ENCODE measurements at regions not wholly inside any gene's neighbourhood (a gene's known extent, or its start where the extent isn't known, plus 50 kb on each side); places are given as distances from the start of the nearest gene placed in this dataset.

- H3K27me3 ChIP-seq (replicated peaks) = no peaks in the 10 kb centered on the region
- H3K4me3 ChIP-seq (ENCODE audit: low read depth, low read length) = no peak overlapping the region
- no peak for TF ChIP-seq CTCF (IDR thresholded peaks at IDR 0.05; ENCODE audit: low read depth, low read length, missing control alignments)
- no peak overlapping the region for H3K27ac ChIP-seq
- in situ Hi-C loops (cut with HindIII; ENCODE audit: low pct_ligation_motif_present, low sequenced_read_pairs) = no loop called here
- no peak for DNase-seq
- no peaks in the 10 kb centered on the region for H3K36me3 ChIP-seq (replicated peaks)
Observed at GRCh38 chr5:124280079-124280478, 466.4 kb downstream of the ZNF608 start.

DNA sequence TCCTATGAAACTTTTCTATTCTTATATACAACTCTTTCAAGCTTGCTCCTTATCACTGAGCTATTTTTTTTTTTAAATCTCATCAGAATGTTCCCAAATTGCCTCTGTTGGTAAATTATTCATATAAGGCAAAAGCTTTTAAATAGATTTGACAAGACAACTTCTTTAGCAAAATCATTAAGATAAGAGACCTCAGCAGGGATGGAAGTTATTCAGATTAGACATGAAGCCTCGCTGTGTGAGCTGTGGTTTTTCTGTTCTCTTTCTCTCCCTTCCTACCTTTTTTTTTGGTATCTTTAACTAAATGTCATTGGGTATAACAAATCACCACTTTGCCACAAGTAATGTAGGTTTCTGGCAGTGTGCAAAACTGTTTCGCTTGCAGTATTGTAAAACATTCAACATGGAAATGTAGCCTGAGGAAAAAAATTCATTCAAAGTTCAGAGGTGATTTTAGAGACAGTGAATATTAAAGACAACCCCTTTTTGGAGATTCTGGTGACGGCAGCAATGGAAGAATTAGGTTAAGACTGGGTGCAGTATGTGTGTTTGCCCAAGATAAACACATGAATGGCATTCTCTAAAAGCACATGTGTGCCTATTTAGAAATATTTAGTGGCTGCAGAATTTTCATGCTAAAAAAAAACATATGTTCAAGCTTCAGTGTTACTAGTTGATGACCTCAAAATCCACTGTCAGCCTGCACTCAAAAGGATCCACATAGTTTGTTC is 467.1 kb downstream of the ZNF608 start:
- H3K36me3 ChIP-seq (replicated peaks) = no peaks in the 10 kb centered on the region
- no peak overlapping the region for H3K4me3 ChIP-seq (ENCODE audit: low read depth, low read length)
- no peaks in the 10 kb centered on the region for H3K27me3 ChIP-seq (replicated peaks)
- TF ChIP-seq CTCF (IDR thresholded peaks at IDR 0.05; ENCODE audit: low read depth, low read length, missing control alignments) = no peak
- DNase-seq = no peak
- in situ Hi-C loops (cut with HindIII; ENCODE audit: low pct_ligation_motif_present, low sequenced_read_pairs) = no loop called here
- H3K27ac ChIP-seq = no peak overlapping the region

DNA sequence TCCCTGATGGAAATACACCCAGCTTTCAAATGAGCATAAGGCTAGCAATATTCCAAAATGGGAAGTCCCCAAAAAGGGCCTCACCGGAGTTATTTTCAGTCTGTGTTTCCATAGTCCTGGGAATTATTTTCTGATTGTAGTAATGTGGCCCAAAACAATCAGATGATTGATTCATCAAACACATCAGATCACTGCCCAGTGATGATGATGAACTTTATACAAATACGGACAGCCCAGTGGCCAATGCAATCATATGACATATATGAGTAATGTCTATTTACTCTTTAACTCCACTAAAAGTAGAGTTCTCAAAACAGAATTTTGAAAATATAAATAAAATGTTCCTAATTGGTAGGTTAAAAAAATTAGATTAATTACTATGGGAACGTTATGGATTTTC is 467.8 kb downstream of the ZNF608 start:
- Histone ChIP-seq H3K36me3 (replicated peaks) (no peaks in the 10 kb centered on the region), H3K4me3 (ENCODE audit: low read depth, low read length) (no peak overlapping the region), H3K27me3 (replicated peaks) (no peaks in the 10 kb centered on the region), H3K27ac (no peak overlapping the region)
- in situ Hi-C loops (cut with HindIII; ENCODE audit: low pct_ligation_motif_present, low sequenced_read_pairs) = no loop called here
- TF ChIP-seq CTCF (IDR thresholded peaks at IDR 0.05; ENCODE audit: low read depth, low read length, missing control alignments) = no peak
- no peak for DNase-seq

GRCh38 chr5:124277767-124278545 is 468.5 kb downstream of the ZNF608 start:
- in situ Hi-C loops (cut with HindIII; ENCODE audit: low pct_ligation_motif_present, low sequenced_read_pairs) = no loop called here
- no peak for DNase-seq
- H3K4me3 ChIP-seq (ENCODE audit: low read depth, low read length) = no peak overlapping the region
- H3K27ac ChIP-seq = no peak overlapping the region
- H3K27me3 ChIP-seq (replicated peaks) = no peaks in the 10 kb centered on the region
- no peaks in the 10 kb centered on the region for H3K36me3 ChIP-seq (replicated peaks)
- TF ChIP-seq CTCF (IDR thresholded peaks at IDR 0.05; ENCODE audit: low read depth, low read length, missing control alignments) = no peak

GRCh38 chr5:124276166-124276565 is 470.3 kb downstream of the ZNF608 start:
- no peaks in the 10 kb centered on the region for H3K36me3 ChIP-seq (replicated peaks)
- no peaks in the 10 kb centered on the region for H3K27me3 ChIP-seq (replicated peaks)
- DNase-seq = no peak
- H3K4me3 ChIP-seq (ENCODE audit: low read depth, low read length) = no peak overlapping the region
- no peak for TF ChIP-seq CTCF (IDR thresholded peaks at IDR 0.05; ENCODE audit: low read depth, low read length, missing control alignments)
- no peak overlapping the region for H3K27ac ChIP-seq
- in situ Hi-C loops (cut with HindIII; ENCODE audit: low pct_ligation_motif_present, low sequenced_read_pairs) = no loop called here
